ENCODE measurements at regions not wholly inside any gene's neighbourhood (a gene's known extent, or its start where the extent isn't known, plus 50 kb on each side); places are given as distances from the start of the nearest gene placed in this dataset.
"Not testable (repeated sequence)": the region's sequence is repeated elsewhere in the genome, so short reads cannot be mapped to it uniquely, and the experiment has no call there.

DNA sequence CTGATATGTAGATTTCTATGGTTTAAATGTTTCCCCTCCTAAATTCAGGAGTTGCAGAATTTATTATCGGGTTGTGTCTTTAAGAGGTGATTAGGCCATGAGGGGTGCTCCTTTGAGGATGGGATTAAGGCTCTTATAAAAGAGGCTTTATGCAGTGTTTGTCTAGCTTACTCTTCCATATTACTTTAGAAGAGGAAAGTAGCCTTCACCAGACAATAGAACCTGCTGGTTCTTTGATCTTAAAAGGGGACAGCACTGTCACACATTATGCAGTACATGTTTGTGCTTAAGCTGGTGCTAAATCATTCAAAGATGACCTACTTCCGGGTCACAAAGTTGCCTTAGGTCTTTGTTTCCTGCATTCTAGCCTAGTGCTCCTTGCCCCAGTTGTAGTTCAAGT, 81.0 kb downstream of the CPXCR1 start:
- DNase-seq (ENCODE audit: low spot score) = no peak

- DNase-seq (ENCODE audit: low spot score) = no peak
Measured at GRCh38 chrX:88830111-88830510, 83.1 kb downstream of the CPXCR1 start.

GRCh38 chrX:88837721-88838120, 90.7 kb downstream of the CPXCR1 start:
- not testable (repeated sequence) for DNase-seq (ENCODE audit: low spot score)

- DNase-seq (ENCODE audit: low spot score) = no peak
Measured at GRCh38 chrX:88838392-88838791, 91.4 kb downstream of the CPXCR1 start.

DNA sequence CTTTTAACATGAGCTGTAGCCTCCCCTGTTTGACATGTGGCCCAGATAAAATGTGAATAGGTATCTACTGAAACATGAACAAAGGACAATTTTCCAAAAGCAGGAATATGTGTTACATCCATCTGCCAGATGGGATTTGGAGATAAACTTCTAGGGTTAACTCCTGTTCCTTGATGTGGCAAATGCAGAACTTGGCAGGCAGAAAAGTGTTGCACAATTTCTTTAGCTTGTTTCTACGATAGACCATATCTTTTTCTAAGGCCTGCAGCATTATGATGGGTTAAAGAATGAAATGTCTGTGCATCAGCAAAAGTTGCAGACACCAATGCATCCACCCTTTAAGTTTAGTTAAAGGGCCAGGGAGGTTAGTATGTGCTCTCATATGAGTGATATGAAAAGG, 96.8 kb downstream of the CPXCR1 start:
- DNase-seq (ENCODE audit: low spot score) = not testable (repeated sequence)

- no peak for DNase-seq (ENCODE audit: low spot score)
Measured at GRCh38 chrX:88853925-88854324, 106.9 kb downstream of the CPXCR1 start.

- DNase-seq (ENCODE audit: low spot score) = no peak
Measured at GRCh38 chrX:88863726-88864125, 116.7 kb downstream of the CPXCR1 start.

DNA sequence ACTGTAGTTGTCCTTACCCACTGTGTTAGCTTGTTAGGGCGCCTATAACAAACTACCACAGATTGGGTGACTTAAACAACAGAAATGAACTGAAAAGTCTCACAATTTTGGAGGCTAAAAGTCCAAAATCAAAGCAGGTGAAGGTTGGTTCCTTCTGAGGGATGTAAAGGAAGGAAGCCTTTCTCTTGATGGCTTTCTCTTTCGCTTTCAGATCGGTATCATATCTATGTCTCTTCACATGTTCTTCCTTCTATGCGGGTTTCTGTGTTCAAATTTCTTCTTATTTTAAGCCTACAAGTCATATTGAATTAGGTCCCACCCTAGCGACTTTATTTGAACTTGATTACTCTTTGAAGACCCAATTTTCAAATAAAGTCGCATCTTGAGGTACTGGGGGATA, 118.6 kb downstream of the CPXCR1 start:
- no peak for DNase-seq (ENCODE audit: low spot score)

- DNase-seq (ENCODE audit: low spot score) = no peak
Measured at GRCh38 chrX:88881536-88881935, 134.5 kb downstream of the CPXCR1 start.

DNA sequence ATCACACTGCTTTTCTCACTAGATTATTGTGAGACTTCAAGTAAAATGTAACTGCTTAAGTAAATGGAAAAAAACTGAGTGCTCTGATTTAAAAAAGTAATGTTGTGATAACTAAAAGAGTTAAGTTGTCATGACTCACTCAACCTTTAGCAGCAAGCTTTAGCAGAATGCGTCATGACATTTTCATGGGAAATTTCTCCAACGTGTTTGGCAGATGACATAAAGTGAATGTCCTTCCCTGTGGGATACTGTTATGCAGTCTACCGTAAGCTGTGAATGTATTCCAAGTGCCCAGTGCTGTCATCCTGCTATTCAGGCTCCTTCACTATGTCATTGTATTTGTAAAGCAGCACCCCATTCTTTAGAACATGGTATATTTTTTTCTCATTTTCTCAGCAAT, 136.2 kb downstream of the CPXCR1 start:
- peak; percentile 45 for DNase-seq (ENCODE audit: low spot score)

DNA sequence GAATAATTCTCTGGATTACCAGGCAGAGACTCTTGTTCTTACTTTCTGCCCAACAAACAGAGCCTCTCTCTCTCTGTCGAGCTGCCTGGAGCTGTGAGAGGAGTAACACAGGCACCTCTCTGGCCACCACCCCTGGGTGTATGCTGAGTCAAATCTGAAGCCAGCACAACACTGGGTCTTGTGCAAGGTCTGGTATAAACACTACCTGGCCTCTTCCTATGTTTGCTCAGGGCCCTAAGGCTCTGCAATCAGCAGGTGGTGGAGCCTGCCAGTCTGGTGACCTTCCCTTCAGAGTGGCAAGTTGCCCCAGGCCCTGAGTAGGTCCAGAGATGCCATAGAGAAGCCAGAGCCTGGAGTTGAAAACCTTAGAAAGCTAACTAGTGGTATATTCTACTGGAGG, 139.9 kb downstream of the CPXCR1 start:
- DNase-seq (ENCODE audit: low spot score) = no peak

- DNase-seq (ENCODE audit: low spot score) = no peak
Measured at GRCh38 chrX:88903989-88904718, 157.1 kb downstream of the CPXCR1 start.

- no peak for DNase-seq (ENCODE audit: low spot score)
Measured at GRCh38 chrX:88908056-88908455, 161.0 kb downstream of the CPXCR1 start.

- no peak for DNase-seq (ENCODE audit: low spot score)
Measured at GRCh38 chrX:88937616-88938015, 190.6 kb downstream of the CPXCR1 start.

DNA sequence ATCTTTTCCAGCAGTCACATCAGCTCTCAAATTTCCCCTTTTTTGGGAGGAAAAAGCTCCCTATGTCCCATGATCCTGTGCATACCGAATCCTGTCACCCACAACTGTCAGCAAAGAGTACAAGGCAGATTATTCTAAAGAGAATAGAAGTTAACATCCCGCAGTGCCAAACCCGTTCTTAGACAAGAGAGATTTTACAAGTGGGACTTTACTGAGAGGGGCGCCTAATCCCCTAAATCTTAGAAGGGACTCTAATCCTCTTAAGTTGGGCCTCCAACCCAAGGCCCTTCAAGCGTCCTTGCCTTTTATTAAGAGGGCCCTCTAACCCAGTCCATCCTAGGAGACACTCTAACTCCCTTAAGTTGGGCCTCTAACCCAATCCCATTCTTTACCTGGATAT, 193.9 kb downstream of the CPXCR1 start:
- DNase-seq (ENCODE audit: low spot score) = no peak

- DNase-seq (ENCODE audit: low spot score) = no peak
Measured at GRCh38 chrX:88944661-88945060, 197.6 kb downstream of the CPXCR1 start.

DNA sequence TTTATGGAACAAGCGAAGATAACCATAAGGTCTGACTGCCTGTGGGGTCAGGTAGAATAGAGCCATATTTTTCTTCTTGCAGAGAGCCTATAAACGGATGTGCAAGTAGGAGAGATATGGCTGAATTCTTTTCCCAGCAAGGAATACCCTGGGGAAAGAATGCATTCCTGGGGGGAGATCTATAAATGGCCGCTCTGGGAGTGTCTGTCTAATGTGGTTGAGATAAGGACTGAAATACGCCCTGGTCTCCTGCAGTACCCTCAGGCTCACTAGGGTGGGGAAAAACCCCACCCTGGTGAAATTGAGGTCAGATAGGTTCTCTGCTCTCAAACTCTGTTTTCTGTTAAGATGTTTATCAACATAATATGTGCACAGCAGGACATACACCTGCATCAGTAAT, 209.0 kb downstream of the CPXCR1 start:
- DNase-seq (ENCODE audit: low spot score) = not testable (repeated sequence)

DNA sequence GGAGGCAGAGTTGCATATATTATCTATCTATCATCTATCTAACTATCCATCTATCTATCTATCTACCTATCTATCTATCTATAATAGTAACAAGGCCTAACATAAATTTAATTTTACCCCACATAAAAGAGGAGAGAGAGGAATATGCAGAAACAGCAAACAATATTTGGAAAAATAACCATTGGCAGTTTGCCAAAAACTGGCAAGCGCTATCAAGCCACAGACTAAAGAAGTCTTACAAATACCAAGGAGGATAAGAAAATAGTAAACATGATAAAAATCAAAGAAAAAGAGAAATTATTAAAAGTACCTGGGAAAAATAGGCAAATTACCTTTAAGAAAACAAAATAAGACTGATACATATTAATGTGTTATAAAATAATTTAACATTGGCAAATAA, 230.8 kb downstream of the CPXCR1 start:
- no peak for DNase-seq (ENCODE audit: low spot score)

- no peak for DNase-seq (ENCODE audit: low spot score)
Measured at GRCh38 chrX:88982183-88982582, 235.2 kb downstream of the CPXCR1 start.

- DNase-seq (ENCODE audit: low spot score) = no peak
Measured at GRCh38 chrX:88982933-88983332, 235.9 kb downstream of the CPXCR1 start.

GRCh38 chrX:88988796-88989195, 241.8 kb downstream of the CPXCR1 start:
- no peak for DNase-seq (ENCODE audit: low spot score)

DNA sequence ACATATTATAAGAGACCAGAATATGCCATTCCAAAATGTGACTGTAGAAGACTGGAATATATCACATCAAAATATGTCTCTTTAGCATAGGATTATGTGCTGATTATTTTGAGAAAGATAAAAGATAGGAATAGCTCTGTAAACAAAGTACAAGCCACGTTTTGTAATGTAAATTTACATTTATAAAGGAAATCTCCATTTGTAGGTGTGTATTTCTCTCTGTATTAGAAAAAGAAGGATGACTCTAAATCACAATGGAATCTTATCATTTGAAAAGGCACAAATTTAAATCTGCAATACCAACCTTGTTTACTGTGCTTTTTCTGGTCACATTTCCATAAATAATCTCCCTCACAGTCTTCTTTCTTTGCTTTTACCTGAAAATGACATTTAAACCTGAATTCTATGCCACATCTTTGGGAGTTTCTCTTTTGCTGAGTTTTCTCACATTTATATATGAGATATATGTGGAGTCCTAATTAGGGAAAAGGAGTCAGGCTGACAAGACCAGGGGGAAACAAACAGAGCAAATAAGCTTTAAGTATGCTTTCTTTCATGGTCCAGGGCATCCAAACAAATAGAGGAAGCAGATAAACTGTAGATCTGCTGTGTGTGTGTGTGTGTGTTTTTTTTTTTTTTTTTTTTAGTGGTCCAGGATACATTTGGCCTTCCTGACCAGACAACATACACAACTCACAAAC, 244.0 kb downstream of the CPXCR1 start:
- DNase-seq (ENCODE audit: low spot score) = no peak

DNA sequence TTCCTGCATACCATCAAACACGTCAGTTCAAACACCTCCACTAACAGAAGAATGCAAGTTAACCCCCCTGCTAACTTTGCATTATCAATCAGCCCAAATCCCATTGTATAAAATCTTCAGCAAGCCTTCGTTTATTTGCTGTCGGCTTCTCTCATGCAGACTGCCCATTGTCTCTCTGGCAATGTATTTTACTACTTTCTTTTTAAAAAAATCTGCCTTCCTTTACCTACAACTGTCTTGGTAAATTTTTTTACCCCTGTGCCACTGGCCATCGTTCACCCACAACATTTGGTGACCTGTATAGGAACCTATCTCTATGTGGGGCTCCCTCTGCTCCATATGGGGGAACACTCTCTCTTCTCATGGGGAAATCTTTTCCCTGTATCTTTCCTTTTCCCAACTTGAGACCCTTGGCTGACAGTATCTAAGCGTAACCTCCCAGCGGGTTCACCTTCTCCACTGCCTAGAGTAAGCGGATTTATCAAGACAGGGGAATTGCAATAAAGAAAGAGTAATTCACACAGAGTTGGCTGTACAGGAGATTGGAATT, 244.6 kb downstream of the CPXCR1 start:
- DNase-seq (ENCODE audit: low spot score) = no peak

- DNase-seq (ENCODE audit: low spot score) = no peak
Measured at GRCh38 chrX:89021964-89022363, 274.9 kb downstream of the CPXCR1 start.

Measured in RKO (cell line).